Stimulated activated CD4-positive, alpha-beta T cell treated with anti-CD3 and anti-CD28 coated beads, Interleukin-15, amount 100 ng/mL, for 24 hours (primary cell): ENCODE measurements at regions not wholly inside any gene's neighbourhood (a gene's known extent, or its start where the extent isn't known, plus 50 kb on each side); places are given as distances from the start of the nearest gene placed in this dataset.

Experiments used
- DNase-seq: peaks from one replicate; pipeline ENCODE4 v3.0.0-alpha.2; 2020

DNA sequence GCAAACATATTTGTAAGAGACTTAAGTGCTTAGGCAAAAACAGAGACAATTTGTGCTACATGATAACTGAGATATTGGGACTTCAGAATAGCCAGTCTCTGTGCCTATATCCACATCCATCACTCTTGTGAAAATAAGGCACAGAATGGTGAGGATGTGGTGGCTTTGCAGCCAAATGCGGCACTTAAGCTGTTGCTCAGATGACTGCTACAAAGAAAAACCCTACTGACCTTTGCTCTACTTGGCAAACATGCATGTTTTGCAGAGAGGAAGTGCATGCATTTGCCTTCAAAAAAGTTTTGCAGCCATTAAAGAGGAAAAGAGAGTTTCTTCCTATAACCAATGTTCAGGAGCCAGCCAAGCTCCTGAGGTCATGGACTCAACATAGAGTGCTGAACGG is 675.0 kb upstream of the KIRREL3 start:
- no peak for DNase-seq

DNA sequence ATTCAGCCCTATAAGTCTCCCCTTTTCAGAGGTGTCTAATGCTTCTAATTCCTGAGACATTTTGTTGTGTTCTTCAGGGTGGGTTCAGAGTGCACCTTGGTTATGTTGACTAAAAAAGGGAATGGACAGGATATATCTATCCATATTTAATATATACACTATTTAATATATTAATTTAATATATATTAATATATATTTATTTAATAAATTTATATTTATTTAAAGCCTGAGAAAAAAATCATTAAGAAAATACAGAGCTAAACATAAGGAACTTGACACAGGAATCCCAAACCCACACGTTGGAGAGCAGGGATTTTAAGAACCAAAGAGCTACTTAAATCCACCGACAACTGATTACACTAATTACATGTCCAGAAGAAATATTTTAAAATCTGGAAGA is 674.2 kb upstream of the KIRREL3 start:
- DNase-seq: no peak

DNA sequence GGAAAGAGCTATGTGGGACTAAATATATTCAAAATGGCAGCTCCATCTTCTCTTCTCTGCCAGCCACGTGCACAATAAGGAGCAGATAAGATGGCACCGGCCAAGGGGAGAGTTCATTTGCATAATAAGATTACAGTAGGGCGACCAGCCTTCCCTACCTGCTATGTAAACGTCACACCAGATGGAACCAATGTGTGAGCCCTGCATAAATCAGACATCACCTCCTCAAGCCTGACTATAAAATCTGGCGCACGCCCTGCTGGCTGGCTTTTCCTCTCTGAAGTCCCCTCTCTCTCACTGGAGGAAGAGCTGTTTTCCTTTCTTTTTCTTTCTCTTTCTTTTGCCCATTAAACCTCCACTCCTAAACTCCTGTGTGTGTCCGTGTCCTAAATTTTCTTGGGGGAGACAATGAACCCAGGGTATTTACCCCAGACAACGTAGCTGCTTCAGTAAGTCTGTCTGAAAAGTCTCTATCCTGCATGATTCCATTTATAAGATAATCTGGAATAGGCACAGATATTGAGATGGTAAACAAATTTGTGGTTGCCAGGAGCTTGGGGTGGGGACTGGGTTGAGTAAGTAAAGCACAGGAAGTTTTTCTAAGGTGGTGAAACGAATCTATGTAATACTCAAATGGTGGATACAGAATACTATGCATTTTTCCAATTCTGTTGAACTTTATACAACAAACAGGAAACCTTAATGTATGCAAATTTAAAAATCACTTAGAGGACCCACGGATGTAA is 670.0 kb upstream of the KIRREL3 start:
- no peak for DNase-seq

DNA sequence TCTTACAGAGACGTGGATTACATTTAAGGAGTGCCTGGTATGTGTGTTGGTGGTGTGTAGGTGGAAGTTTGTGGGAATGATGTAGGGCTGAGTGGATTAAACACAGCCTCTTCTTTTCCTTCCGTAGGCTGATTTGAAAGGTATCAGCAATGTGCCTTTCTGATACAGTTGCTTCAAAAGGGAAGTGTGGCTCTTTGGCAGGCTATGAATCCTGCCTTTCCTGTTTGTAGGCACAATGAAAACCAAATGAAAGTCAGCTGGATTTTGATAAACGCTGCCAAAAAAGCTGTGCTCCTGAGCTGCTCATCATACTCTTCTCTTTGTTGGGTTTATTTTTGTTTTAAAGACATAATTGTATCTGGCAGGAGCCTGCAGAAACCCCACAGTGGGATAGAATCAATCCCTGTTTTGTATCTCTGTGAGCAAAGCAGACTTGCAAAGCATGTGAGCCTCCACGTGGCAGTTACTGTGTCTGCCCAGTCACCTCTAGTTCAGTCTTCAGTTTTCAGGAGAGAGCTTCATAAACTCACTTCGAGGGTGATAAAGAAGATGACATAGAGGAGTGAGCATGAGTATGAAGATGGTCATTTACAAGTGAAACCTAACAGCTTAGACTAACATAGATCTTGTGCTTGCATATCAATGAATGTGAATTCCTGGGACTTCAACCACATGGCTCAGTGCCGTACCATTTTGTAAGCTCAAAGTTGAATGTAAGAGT is 655.7 kb upstream of the KIRREL3 start:
- no peak for DNase-seq

DNA sequence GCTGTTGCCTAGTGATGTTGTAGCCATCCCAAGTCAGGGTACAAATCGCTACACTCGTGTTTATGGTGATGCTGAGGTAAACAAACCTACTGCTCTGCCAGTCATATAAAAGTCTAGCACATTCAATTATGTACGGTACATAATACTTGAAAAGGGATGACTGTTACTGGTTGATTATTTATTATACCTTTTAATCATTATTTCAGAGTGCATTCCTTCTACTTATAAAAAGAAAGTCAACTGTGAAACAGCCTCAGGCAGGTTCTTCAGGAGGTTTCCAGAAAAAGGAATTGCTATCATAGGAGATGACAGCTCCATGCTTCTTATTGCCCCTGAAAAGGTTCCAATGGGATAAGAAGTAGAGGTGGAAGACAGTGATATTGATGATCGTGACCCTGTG is 652.5 kb upstream of the KIRREL3 start:
- no peak for DNase-seq

DNA sequence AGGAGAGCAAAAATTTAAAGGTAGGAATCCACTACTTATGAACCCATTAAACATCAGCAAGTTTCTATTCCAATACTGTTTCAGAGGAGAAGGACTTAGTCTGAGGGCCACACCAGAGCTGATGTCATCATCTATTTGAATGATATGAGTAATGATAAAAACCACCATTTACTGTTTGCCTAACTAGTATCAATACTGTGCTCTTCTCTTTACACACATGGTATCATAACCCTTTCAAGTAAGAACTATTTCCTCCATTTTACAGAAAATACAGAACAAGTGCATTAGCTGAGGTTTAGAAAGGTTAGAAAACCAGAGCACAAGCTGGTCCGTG is 651.3 kb upstream of the KIRREL3 start:
- DNase-seq: no peak

DNA sequence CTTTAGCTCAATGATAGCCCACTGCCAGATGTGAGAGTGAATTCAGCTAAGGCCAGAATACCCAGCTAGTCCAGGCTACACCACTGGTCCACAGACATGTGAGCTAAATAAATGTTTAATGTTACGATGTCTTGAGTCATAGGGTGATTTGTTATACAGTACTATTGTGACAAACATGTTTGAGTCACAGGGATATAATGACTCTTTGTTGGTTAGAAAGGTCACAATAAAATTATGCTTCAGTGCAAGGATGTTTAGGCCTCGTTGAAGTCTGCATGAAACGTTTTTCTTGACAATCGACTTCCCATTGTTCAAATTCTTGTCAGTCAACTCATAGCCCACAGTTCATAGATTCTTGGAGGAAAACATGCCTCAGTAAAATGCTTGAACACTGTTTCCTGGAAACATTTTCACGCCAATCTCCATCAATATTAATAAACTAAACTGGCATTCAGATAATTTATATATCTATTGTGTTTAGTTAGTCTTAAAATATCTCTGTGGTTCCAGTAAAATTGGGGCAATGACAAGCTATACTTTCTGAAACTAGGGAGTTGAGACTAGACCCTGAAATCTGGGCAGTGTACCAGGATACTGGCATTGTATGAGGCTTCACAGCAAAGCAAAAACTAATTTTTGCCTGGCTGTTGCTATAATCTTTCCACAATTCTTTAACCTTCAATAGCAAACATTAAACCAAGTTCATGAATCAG is 650.8 kb upstream of the KIRREL3 start:
- no peak for DNase-seq

DNA sequence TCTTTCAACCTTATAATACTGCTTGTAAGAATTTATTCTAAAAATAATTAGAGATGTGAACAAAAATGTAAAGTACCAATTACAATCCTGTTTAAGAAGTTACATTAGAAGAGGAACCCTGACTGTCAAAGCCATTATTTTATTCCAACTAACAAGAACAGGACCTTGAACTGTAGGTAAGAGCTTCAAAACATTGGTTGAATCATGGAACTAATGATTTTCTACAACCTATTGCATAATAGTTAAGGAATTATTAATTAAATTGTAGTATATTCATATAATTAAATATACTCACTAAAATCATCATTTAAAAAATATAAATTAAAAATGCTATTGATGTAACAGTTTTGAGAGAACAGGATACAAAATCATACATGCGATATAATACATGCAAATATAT is 649.4 kb upstream of the KIRREL3 start:
- DNase-seq: no peak

DNA sequence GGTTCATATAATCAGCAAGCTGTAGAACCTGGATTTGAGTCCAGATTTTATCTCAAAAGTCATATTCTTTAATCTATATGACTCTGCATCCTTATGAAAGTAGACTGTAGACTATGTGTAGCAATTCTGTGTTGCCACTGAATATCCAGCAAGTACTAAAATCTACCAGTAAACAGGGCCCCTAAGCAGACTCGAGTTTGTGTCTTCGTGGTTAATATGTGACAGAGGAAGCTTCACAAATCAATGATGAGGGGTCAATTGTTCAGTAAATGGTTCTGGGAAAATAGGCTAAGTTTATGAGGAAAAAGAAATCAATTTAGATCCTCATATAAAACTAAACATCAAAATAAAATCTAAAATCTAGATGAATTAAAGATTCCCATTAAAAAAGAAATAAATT is 648.5 kb upstream of the KIRREL3 start:
- no peak for DNase-seq

DNA sequence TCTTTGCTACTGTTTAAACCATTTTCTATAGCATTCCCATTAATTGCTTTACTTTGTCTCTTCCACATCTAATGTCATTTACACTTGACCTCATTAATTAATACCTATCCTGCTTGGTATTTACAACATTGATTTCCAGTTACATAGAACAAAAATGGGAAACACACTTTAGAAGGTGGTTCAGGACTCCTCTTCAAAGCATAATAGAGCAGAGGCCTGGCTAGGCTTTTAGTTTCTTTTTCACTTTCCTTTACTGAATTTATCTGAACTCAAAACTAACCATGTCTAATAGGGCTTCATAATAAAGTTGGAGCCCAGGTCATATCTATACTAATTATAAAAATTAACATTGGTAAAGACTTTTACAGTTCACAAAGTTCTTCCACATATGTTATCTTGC is 648.0 kb upstream of the KIRREL3 start:
- DNase-seq: no peak

DNA sequence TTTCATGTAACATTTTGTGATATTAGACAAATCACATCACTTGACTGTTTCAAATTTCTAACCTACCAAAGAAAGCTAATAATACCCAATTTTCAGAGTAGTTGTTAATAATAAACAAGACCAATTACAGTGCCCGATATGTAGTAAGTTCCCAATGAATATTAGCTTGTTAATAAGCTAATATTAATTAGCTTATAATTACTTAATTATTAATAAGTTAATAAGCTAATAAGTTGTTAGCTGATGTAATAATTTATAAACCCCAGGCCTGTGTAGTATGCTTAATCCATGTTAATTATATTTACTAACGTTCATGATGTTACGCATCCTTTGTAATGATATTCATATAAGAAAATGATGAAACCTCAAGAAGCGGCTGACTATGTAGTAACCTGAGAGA is 643.8 kb upstream of the KIRREL3 start:
- no peak for DNase-seq

DNA sequence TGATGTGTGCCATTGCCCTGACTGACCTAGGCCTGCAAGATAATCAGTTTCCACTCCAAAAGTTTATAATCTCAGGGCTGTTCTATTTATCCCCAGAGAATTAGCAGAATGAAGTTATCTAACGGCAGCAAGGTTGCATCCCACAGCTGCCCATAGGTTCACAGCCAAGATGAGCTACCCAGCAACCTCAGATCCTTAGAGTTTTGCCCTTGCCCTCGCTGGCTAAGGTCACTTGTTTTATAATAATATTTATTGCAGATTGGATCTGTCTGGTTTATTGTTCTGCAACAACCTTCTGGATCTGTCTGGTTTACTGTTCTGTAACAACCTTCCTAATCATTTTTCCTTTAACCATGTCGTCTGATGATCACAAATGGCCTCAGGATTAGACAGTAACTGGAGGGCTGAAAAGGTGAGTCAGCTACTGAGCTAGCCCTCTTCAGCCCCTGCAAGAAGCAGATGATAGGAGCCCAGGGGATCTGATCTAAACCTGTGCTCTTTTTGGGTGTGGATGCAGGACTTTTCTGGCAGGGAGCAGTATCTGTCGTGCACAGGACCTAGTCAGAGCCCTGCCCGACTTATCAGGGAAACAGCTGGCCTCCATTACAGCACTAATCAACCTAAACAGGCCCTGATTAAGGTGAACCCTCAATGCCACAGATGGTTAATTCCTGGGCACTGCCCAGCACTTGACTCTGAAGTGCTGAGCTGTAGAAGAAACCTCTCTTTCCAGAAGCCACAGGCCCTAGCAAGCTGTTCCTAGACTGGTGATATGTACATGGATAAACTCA is 642.9 kb upstream of the KIRREL3 start:
- no peak for DNase-seq

DNA sequence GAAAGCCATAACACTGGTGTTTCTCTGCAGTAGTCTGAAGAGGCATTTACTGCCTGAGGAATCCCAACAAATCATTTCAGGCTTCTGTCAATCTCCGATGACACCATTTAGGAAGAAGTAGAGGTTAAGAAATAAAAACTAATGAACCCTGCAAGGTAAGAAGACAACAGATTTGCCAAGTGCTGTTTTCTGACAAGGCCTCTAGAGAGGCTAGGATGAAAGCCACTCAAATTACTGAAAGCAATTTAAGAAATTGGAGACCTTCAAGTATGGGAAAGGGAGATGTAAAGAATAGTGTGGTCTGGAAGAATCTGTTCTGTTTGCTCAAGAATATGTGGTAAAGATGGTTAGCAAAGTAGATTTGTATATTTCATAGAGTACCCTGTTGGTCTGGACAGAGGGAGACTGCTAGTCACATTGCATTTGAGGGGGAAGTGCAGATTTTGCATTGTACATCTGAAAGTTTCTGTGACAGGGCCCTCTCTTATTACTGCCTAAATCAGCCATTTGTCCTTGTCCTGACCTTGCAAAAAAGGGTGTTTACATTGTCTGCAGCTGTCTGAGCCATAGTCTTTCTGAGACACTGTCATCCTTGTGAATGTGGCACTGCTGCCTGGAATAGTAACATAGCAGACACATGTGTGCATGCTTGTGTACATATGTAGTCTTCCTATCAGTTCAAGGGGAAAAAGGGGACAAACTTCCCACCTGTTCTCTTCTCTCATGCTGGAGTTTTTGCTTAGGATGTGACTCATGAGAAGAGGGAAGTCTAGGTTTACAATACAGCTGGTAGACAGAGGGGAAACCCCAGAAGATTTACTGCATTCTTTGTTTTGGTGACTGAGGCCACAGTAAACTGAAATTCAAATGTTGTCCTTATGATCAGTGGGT is 640.2 kb upstream of the KIRREL3 start:
- no peak for DNase-seq

DNA sequence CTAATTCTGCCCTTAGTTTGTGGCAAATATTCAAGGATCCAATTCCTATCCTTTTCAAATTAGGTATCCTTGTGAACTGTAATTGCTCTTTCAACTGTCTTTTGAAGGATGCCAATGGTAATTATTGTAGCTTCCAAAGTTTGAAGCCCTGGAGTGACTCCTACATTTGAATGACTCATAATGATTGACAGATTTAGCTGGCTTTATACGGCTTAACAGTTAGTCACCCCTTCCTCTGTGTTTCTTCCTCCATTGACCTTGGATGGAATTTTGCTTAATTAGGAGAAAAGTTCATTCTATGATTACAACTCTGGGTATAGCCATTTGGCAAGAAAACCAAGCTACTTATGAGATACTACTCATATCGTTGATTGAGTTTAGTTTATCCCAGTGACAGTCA is 639.3 kb upstream of the KIRREL3 start:
- DNase-seq: no peak

DNA sequence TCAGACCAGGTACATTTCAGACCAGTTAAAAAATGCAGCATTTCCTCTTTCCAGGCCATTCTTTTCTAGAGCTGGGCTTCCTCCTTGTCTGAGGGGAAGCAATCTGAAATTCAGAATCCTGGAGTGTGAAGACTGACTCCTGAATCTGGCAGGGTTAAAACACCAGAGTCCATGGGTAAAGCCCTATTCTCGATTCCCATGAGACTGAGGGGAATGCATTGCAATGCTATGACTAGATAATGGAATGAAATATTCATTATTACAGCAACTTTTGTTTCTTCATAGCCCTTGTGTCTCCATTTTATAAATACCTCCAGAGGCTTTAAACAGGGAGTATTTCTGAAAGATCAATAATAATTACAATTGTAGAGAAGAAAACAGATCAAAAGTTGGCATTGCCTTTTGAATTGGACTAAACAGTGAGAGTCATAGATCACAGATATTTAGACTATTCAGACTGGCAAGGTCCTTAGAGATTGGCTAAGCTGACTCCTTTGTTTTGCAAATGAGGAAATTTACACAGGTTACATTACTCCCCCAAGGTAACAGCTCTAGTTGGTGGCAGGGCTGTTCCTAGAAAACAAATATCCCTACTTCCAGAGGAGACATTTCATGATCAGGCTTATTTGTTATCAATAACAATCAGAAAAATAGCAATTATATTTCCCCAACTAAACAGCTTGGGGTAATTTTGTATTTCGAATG is 632.6 kb upstream of the KIRREL3 start:
- DNase-seq: no peak

DNA sequence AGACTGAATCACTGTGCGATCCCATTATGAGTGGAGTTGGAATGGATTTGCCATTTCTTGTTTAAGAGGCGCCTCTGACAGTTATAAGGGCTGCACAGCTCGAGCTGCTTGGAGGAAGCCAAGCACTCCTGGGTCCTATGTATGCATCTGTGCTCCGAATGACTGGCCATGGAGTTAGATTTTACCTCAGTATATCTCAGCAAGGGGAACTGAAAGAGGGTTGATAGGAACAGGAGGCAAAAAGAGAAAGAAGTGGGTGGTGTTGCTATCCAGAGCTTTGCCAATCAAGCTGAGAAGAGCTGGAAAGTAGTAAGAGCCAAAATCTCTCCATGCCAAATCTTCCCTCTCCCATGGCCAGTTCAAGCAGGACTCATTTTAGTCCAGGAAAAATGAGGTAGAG is 632.0 kb upstream of the KIRREL3 start:
- DNase-seq: no peak

DNA sequence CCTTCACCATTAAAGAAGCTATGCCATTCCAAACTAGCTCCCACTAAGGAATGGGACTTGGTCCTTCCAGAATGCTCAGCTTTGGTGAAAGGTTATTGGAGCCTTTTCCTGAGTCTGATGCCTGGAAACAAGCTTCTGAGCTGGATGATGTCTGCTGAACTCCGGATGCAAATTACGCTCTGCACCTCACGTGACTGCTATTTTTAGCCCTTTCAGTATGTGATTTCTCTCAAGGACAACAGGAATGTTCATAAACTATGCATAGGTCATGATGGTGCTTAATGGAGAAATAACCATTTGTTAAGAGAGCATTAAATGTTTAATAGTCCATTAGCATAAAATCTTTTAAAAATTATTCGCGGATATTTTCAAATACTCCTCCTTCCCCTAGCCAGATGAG is 631.4 kb upstream of the KIRREL3 start:
- no peak for DNase-seq

DNA sequence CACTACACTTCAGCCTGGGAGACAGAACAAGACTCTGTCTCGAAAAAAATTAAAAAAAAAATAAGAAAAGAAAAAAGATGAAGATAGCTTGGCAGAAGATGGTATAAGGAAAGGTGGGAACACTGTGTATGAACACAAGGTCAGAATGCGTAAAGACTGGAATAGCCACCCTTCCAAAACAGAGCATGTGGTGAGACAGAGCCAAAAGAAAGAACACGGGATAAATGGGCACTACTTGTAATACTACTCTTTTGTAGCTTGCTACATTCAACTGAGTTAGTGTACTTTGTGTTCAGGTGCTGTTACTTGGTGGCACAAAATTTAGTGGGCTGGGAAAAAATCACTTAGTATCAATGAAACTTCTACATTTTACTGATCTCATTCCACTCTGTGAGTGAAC is 628.6 kb upstream of the KIRREL3 start:
- no peak for DNase-seq

DNA sequence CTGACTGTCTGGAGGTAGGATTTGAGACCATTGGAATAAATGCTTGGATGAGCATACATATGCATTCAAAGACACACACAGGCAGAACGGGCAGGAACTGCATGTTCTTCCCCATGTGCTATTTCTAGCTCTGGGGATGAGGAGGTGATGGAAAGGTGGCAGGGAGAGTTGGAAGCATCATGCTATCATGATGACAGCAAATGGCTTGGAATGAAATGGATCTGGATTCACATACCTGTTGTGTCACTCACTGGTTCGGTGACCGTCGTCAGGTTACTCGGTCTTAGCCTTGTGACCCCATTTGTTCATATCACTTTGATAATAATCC is 627.9 kb upstream of the KIRREL3 start:
- DNase-seq: no peak

DNA sequence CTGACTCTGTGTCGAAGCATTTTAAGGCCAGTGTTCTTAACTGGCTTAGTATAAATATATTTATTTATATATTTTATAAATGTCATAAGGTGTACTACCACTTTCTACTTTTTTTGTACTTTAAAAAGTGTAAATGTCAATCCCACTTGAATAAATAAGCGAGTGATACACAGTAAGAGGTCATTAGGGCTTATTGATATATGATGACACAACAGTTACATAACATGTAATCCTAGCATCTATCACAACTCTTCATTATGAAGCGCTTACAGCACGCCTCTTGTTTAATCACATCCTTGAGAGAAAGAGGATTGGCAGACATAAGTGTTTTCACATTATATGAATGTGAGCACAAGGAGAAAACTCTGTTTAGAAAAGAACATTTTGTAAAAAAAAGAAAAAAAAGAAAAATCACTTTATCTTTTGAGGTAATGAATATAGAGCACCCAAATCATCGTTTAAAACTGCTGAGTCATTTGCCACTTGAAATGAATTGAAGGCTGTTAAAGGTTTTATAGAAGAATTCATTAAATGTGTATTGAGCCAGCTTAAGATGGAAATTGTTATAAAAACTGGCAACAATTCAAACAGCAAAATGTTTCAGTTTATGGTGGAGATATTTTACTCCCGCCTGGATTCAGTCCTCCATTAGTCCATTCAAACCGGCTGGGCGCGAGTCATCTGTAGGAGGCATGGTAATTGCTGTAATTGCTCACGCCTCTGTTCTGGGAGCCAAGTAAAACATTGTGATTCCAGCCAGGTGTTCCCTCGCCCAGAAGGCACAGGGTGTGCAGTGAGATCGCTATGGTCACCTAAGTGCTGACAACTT is 627.3 kb upstream of the KIRREL3 start:
- DNase-seq: no peak

DNA sequence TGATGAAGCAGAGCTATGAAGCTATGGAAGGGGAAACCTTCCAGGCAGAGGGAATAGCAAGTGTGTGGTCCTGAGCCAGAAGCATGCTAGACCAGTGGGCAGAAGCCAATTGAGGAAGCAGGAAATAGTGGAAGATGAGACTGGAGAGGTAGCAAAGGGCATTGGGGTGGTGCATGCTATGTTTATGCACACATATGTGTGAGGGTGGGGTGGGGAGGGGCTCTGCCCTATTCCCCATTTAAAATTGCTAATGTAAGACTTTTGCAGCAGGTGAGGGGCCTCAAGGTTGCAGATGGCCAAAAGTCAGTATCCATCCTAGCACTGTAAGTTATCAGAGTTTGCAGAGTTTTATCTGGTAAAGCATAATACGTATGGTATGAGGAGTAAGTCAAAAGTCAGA is 626.6 kb upstream of the KIRREL3 start:
- DNase-seq: no peak
